ENCODE measurements at regions not wholly inside any gene's neighbourhood (a gene's known extent, or its start where the extent isn't known, plus 50 kb on each side); places are given as distances from the start of the nearest gene placed in this dataset.
"Not testable (repeated sequence)": the region's sequence is repeated elsewhere in the genome, so short reads cannot be mapped to it uniquely, and the experiment has no call there.

DNA sequence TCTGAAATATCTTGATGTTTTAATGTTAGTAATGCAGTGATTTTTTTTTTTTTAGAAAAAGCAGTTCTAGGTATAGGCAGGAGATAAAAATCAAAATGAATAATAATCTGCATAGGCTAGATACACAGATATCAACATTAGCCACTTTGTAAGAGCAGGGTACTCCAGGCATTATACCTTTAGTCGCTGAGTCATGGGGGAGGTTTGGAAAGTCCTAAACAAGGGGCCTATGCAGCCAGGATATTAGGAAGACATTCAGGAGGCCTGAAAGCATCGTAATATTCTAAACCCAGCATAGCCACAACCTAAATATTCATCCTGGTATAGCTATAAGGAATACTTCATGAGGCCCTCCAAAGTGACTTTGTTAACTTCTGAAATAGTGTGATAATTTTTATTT, 258.1 kb upstream of the NECTIN3 start:
- DNase-seq (ENCODE audit: low read depth): no peak

DNA sequence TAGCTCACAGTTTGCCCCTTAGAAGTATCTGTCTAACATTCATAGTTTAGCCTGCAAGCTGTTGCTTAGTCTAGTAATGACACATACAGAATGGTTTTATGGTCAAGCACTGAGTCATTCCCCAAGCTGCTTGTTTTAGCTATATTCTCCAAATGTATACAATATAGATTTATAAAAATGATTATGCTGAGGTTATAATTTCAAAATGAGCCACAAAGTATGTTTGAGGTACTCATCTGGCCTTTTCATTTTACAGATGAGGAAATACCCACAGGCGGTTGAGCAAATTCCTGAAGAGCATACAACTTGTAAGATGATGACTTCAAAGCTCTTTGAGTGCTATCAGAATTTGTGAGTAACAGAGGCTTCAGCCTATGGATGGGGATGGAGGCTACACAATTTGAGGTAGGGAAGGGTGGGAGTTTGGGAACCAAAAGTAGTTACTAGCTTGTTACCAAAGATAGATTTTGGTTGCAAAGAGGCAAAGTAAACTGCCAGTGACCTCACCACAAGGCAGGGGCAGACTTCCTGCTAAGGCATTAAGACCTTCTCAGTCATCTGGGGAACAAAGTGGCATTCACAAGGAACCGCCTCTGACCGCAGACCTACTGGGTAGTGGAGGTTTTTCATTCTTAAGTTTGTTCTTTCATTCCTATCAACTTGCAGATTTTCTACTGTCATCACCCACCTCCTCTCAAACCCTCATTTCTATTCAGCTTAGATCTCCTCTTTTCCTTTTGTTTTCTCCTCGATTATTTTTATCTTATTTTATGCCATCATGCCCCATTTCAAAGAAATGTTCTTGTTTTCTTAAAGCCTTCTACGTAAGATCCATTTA, 257.2 kb upstream of the NECTIN3 start:
- peak; percentile 9 for DNase-seq (ENCODE audit: low read depth)

DNA sequence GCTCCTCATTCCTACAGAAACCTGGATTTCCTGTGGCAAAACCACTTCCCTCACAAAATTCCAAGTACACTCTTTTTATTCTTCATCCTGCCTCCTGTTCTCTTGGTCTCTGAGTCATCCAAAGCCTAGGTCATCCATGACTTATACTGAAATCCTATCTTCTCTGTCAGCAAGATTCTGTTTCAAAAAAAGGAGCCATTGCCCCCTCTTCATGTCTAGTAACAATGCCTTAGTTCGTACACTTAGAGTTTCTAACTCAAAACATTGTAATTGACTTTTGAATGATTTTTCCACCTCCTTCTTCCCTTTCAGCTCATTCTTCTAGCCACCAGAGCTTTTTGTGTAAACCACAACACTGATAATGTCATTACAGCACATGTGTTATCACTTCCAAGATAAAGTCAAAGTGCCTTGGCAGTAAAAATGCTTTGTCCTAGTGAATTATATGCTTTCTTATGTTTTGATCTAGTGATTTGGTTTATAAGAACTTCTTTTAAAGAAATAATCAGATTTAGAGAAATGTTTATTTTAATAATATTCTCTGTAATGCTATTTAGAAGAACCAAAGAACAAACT, 256.5 kb upstream of the NECTIN3 start:
- DNase-seq (ENCODE audit: low read depth): peak; percentile 24

DNA sequence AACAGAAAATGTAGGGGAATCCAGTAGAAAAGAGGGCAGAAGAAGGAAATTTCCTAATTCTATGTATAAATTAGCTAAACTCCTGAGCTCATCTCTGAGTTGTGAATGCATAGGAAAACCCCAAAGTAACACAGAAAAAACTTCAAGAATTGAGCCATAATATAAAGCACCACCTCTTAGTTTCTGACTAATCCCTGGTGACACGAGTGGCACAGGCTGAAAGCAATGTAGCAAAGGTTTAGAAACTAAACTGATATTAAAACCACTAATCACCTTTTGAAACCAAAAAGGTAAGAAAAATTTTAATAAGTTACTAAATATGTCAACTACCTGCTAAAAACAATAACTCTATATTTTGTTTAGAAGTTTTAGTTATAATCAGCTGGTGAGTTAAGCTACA, 255.6 kb upstream of the NECTIN3 start:
- no peak for DNase-seq (ENCODE audit: low read depth)

DNA sequence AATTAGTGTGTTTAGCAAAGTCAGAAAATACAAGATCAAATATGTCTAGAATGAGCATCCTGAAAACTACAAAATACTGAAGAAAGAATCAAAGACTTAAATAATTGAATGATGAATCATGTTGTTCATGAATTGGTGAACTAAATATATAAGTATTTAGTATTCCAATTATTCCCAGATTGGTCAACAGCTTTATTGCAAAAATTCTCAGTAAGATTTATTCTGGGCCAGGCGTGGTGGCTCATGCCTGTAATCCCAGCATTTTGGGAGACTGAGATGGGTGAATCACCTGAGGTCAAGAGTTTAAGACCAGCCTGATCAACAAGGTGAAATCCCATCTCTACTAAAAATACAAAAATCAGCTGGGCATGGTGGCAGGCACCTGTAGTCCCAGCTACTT, 250.0 kb upstream of the NECTIN3 start:
- DNase-seq (ENCODE audit: low read depth): no peak

DNA sequence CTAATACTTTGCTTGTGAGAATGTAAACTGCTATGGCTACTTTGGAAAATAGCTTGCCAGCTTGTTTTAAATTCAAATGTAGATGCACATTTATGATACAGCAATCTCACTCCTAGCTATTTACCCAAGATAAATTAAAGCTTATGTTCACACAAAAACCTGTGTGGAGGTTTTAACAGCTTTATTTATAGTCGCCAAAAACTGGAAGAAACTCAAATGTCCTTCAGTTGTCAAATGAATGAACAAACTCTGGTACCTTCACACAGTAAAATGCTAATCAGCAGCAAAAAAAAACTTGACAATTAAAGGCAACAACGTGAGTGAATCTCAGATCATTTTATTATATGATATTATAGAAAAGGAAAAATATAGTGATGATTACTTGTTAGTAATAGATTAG, 248.6 kb upstream of the NECTIN3 start:
- DNase-seq (ENCODE audit: low read depth): no peak

DNA sequence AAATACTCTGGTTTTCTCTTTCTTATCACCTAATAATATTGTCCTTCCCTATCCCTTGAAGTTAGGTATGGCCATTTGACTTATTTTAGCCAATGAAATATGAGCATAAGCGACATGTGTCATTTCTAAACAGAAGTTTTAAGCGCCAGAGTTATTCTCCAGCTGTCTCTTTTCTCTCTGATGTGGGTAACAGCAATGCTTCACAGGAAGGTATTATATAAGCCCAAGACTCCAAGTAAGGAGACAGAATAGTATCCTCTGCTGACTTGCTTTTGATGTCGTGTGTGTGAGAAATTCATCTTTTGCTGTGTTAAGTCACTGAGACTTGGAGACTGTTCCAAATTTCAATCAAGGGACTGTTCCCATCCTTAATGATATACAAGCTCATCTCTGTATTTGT, 224.6 kb upstream of the NECTIN3 start:
- DNase-seq (ENCODE audit: low read depth): no peak

DNA sequence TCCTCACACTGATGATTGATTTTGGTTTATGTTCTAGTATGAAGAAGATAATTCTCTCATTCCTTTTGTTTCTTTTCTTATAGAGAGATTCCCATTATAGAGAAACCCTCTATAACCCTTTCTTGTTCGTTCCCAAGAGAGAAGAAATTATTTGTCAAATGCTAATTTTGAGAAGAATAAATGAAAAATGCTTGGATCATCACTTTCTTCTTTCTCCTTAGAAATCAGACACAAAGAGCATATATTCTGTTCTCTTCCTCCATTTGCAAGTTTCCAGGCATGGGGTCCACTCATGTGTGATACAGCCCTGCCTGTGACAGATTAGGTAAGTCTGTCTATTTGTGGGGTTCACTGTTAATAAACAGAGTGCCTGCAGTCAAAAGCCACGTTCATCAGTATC, 222.6 kb upstream of the NECTIN3 start:
- DNase-seq (ENCODE audit: low read depth): no peak

DNA sequence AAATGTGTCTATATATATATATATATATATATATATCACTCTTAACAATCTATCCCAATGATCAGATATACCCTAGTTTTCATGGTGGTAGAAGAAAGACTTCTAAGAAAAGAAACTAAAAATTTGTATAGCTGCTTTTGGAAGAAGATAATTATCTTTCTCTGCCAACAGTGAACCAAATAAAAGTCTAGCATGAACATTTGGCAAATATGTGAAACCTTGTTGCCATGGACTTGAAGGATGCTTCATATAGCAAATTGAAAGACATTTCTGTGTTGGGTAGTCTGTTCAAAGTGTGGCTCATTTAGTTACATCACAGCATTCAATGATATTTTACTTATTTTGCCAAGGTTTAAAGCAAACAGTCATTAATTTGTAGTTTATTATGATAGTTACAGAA, 219.9 kb upstream of the NECTIN3 start:
- no peak for DNase-seq (ENCODE audit: low read depth)

DNA sequence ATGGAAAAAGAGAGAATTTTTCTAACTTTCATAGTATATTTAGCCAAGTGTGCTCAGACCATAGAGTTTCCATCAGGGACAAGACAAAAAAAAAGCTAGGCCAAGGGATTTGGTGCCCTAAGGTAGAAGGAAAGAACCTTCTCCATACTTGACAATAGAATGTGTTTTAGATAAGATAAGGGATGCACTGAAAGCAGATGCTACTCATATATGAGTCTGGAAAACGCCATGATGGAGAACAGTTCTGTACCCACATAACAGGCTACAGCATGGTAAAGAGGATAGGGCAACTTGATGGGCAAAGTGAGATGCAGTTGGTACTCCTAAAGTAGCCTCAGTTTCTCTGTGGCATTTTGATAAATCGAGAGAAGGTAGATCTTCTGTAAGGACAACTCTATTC, 216.4 kb upstream of the NECTIN3 start:
- DNase-seq (ENCODE audit: low read depth): no peak

DNA sequence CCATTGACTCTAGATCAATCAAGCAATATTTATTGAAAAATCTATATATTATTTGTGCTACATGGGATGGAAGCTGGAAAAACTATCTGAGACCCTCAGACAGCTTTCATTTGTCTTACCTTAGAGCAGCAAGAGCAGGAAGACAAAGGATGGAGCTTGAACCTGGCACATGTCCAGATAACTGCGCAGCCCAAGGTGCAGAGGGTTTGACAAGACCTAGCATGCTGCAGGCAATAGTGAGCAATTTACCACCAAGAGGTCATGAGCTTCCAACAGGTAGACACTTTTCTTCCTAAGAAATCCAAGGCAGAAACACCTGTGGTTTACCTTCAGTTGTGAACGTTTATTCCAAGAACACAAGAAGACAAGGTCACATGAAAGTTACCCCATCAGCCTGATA, 214.7 kb upstream of the NECTIN3 start:
- DNase-seq (ENCODE audit: low read depth): no peak

DNA sequence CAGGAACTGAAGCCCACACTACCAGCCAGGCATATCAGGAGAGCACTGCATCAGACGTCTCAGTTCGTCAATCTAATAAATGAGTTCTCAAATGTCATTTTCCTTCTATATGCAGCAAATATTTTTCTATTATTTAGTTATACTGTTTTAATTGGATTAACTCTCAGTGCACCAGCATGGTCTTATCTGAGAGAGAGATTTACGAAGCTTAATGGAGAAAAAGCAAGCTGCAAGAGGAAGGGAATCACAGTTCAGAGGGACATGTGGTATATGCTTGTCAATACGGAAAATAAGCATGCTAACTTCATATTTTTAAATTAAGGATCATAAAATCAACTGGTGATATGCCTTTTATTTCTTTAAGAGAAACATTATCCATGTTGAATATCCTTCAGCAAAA, 213.1 kb upstream of the NECTIN3 start:
- no peak for DNase-seq (ENCODE audit: low read depth)

DNA sequence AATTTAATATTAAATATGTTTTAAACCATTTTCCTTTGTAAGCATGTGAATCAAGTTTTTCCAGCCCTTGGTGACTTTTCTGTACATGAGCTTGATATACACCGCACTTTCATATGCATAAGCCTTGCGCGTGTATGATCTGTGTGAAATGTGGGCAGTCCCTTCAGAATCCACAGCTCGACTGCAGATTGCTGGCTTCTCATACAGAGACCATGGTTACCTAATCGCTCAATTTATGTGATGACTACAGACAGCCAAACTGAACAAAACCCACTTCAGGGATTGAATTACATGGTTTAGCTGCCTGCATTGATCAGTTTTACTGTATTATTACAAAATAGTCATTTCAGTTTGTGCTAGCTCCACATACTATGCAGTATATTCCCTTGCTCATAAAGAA, 212.3 kb upstream of the NECTIN3 start:
- no peak for DNase-seq (ENCODE audit: low read depth)

DNA sequence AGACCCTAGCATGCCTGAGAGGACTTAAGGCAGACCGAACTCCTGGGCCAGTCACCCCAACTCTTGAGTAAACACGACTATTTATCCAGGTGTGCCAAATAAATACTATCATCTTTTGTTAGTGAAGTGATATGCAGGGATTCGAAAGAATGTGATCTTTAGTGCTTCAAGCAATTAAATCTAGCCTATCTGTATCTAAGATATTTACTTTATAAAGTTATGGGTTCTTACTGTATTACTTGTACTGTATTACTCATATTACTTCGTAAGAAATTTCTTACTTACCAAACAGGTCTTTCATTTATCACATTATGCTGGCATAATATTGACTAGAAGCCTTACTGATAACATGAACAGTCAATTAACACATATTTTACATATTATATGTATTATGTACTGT, 211.6 kb upstream of the NECTIN3 start:
- DNase-seq (ENCODE audit: low read depth): no peak

DNA sequence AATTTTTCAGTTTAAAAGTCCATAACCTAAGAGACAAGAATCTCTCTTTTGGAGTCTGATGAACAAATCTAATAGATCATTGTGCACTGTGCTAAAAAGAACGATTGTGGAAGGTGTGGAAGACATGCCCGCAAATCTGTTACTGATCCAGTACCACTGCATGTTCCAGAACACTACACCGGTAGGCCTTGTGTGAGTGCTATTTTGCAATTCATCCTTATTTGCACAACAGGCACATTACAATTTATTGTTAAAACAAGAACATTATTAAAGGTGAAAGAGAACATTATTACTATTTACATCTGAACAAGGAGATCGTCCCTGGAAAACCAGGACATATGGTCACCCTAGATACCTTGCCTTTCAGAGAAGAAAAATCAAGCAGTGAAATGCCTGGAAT, 205.7 kb upstream of the NECTIN3 start:
- DNase-seq (ENCODE audit: low read depth): no peak

DNA sequence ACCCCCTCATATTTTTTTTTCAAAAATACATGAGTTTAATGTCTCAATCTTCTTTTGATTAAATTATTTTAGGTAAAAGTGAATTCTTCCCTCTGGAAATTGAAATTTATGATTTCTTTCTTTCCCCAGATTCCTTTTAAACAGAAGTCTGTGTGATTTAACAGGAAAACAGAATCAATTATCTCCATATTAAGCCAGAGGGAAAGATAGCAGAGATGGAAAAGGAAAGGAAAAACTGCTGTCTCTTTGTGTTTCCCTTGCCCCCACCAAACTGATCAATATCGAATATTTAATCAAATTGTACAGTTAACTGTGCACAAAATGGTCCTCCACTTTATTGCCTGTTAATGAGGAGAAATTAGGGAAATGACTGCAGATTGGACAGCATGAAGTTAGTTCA, 203.5 kb upstream of the NECTIN3 start:
- no peak for DNase-seq (ENCODE audit: low read depth)

DNA sequence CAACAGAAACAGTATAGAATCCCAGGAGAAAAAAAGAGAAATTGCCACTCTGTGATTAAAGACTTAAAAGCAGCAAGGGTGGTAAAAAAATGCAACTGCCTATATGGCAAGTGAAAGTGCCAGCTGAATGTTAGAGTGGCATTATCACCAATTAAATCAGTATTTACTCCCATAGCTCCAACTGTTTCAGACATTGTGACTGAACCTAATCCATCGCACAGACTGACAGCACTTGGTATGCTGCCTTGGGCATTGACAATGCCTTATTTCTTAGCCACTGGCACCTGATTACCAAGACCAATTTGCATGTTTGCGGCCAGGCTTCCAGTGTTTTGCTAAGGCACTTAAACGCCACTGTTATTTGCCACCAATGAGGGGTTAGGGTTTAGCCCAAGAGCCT, 201.9 kb upstream of the NECTIN3 start:
- no peak for DNase-seq (ENCODE audit: low read depth)

DNA sequence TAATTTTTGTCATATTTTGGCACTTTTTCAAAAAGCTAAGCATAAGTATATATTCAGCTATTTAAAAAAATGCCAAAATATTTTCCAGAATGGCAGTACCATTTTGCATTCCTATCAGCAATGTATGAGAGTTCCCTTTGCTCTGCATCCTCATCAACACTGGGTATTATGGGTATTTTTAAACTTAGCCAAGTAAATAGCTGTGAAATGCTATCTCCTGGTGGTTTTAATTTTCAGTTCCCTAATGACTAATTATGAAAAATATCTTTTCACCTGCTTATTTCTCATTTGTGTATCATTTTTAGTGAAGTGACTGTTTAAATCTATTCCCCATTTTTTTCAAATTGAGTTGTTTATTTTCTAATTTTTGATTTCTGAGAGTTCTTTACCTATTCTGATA, 199.7 kb upstream of the NECTIN3 start:
- no peak for DNase-seq (ENCODE audit: low read depth)

DNA sequence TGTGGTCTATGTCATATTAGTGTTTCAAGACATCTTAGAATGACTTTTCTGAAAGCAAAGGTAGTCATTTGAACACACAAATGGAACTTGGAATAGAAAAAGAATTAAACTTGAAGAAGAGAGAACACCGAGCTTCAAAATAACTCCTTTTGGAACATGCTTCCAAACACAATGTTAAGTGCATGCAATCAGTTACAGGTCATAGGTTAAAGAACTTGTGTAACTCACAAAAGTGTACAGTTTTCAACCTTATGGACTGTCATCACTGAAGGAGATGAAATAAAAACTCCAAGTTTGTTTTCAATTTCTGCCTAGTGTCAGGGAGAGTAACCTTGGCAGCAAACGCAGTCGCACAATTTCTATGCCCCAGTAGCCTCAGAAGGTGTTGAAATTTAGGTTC, 192.9 kb upstream of the NECTIN3 start:
- DNase-seq (ENCODE audit: low read depth): no peak

DNA sequence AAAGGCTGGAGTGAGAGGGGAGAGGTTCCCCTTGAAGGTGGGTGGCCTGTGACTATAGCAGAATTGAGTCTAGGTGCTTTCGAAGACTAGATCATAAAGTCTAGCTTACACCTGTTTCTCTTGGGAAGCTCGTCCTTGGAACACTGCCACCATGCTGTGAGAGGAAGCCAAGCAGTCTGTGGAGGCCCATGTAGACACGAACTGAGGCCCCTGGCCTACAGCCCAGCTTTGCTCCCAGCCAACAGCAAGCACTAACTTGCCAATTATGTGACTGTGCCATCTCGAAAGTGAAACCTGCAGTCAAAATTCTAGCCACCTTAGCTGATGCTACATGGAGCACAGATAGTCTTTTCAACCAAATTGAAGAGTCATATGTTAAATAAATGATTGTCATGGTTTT, 190.5 kb upstream of the NECTIN3 start:
- peak; percentile 6 for DNase-seq (ENCODE audit: low read depth)

DNA sequence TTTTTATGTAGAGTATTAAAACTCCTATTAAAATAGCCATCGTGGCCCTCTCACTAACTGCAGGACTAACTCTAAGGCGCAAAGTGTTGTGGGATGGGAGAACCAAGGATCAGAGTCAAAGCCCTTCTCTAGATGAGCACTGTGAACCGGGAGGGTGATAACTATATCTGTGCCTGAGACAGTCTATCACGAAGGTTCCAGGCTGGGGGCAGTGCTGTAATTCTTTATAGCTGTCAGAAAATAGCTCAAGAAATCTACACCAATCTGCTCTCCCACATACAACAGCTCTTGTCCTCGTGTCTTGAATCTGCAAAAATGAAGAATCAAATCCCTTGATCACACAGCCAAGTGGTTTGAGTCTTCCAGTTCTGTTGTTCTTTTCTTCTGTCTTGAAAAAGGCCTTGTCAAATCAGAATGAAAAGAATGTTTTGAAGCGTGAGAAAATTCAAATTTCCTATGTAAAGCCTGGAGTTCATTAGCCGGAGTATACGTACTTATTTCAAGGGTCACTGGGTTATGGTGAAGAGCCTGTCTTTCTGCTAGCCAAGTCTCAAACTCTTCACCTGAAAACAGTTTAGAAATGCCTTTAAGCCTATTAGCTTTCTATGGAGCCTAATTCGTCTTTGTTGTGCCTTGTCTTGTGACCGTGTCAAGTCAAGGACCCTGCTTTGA, 185.3 kb upstream of the NECTIN3 start:
- DNase-seq (ENCODE audit: low read depth): no peak

DNA sequence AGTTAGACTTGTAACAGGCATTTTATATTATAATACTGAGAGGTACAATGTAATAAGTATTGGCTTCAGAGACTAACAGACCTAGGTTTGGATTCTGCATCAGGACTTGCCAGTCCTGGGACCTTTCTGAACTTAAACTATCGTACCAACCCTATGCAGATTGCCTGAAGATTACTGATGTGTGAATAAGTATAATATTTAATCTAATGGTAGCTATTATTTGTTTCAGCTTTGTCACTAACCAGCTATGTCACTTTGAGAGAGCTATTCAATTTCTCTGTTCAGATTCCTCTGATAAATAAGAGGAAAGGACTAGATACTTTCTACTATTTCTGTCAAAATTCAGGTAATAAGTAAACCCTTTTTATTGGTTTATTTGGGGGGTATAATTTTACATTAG, 184.4 kb upstream of the NECTIN3 start:
- DNase-seq (ENCODE audit: low read depth): no peak

DNA sequence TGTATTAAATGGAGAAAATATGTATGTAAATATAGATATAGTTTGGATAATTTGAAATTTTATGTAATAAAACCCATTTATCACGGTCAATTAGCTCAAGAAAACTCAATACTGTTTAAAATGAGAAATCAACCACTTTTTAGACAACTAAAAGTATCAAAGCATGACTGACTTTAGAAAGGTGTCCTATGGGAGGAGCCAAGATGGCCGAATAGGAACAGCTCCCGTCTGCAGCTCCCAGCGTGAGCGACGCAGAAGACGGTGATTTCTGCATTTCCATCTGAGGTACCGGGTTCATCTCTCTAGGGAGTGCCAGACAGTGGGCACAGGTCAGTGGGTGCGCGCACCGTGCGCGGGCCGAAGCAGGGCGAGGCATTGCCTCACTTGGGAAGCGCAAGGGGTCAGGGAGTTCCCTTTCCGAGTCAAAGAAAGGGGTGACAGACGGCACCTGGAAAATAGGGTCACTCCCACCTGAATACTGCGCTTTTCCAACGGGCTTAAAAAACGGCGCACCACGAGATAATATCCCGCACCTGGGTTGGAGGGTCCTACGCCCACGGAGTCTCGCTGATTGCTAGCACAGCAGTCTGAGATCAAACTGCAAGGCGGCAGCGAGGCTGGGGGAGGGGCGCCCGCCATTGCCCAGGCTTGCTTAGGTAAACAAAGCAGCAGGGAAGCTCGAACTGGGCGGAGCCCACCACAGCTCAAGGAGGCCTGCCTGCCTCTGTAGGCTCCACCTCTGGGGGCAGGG, 182.8 kb upstream of the NECTIN3 start:
- not testable (repeated sequence) for DNase-seq (ENCODE audit: low read depth)
